Neuronal stem cell (in vitro differentiated cells): ENCODE measurements at regions not wholly inside any gene's neighbourhood (a gene's known extent, or its start where the extent isn't known, plus 50 kb on each side); places are given as distances from the start of the nearest gene placed in this dataset.
"Not testable (repeated sequence)": the region's sequence is repeated elsewhere in the genome, so short reads cannot be mapped to it uniquely, and the experiment has no call there.

Experiments
- DNase-seq: peaks from one replicate; pipeline ENCODE4 v3.0.0-alpha.2; 2013; ENCODE audit warnings: low spot score
- H2AFZ ChIP-seq: one replicate; pipeline ENCODE4 v1.6.1; 2013; ENCODE audit warnings: mild to moderate bottlenecking, low read length, inconsistent platforms
- H2AK5ac ChIP-seq: 2 replicates; pipeline ENCODE4 v1.6.1; 2013; ENCODE audit warnings: low read depth, mild to moderate bottlenecking, inconsistent platforms, low read length, moderate library complexity, mixed read lengths
- H2BK120ac ChIP-seq: 2 replicates; pipeline ENCODE4 v1.6.1; 2013; ENCODE audit warnings: low read depth, mild to moderate bottlenecking, inconsistent platforms, low read length, moderate library complexity, mixed read lengths
- H2BK12ac ChIP-seq: one replicate; pipeline ENCODE4 v1.6.1; 2013; ENCODE audit warnings: low read length, inconsistent platforms
- H2BK15ac ChIP-seq: 2 replicates; pipeline ENCODE4 v1.6.1; 2013; ENCODE audit warnings: mild to moderate bottlenecking, low read length, inconsistent platforms, mixed read lengths
- H2BK5ac ChIP-seq: one replicate; pipeline ENCODE4 v1.6.1; 2013; ENCODE audit warnings: inconsistent platforms, mild to moderate bottlenecking, low read length, moderate library complexity
- H3K14ac ChIP-seq: one replicate; pipeline ENCODE4 v1.6.1; 2013; ENCODE audit warnings: low read length, inconsistent platforms
- H3K18ac ChIP-seq: 2 replicates; pipeline ENCODE4 v1.6.1; 2013; ENCODE audit warnings: low read length, inconsistent platforms
- H3K23ac ChIP-seq: 2 replicates; pipeline ENCODE4 v1.6.1; 2013; ENCODE audit warnings: low read depth, mild to moderate bottlenecking, mixed read lengths, low read length, inconsistent platforms; ENCODE audit not compliant: poor library complexity
- H3K27ac ChIP-seq: replicated peaks from 3 replicates; pipeline ENCODE4 v1.5.1; 2013; ENCODE audit warnings: low read length, inconsistent platforms
- H3K27me3 ChIP-seq, 3 experiments: 2 replicates each; pipeline ENCODE4 v1.6.1; 2013; ENCODE audit warnings: low read length in 3 of 3, mild to moderate bottlenecking in 2 of 3, inconsistent platforms in 1 of 3, low read depth in 1 of 3, mixed read lengths in 1 of 3, moderate library complexity in 1 of 3; ENCODE audit not compliant: control insufficient read depth in 3 of 3, insufficient read depth in 3 of 3
- H3K36me3 ChIP-seq, 2 donors: replicated peaks in 1 of 2; 2 replicates each; pipeline ENCODE4 v1.6.1; 2013; ENCODE audit warnings: low read length in 2 of 2; ENCODE audit not compliant: control insufficient read depth in 2 of 2, insufficient read depth in 2 of 2
- H3K4ac ChIP-seq: 2 replicates; pipeline ENCODE4 v1.6.1; 2013; ENCODE audit warnings: inconsistent platforms, mild to moderate bottlenecking, low read length, moderate library complexity
- H3K4me1 ChIP-seq, 2 donors: 1 replicate in 1 of 2; 2 replicates in 1 of 2; pipeline ENCODE4 v1.6.1; 2013; ENCODE audit warnings: low read length in 2 of 2, low read depth in 1 of 2; ENCODE audit not compliant: control insufficient read depth in 2 of 2, insufficient read depth in 1 of 2
- H3K4me2 ChIP-seq: one replicate; pipeline ENCODE4 v1.6.1; 2013; ENCODE audit warnings: mild to moderate bottlenecking, low read length, inconsistent platforms; ENCODE audit not compliant: insufficient read depth, poor library complexity, severe bottlenecking
- H3K4me3 ChIP-seq, 2 donors: 2 replicates each; pipeline ENCODE4 v1.5.1; 2013; ENCODE audit warnings: low read length in 2 of 2, mild to moderate bottlenecking in 2 of 2, inconsistent platforms in 1 of 2, moderate library complexity in 1 of 2
- H3K79me1 ChIP-seq: one replicate; pipeline ENCODE4 v1.6.1; 2013; ENCODE audit warnings: low read depth, mild to moderate bottlenecking, inconsistent platforms, low read length, moderate library complexity
- H3K9ac ChIP-seq: one replicate; pipeline ENCODE4 v1.6.1; 2013; ENCODE audit warnings: mild to moderate bottlenecking, low read depth, low read length, inconsistent platforms; ENCODE audit not compliant: poor library complexity
- H3K9me3 ChIP-seq, 2 donors: replicated peaks in 1 of 2; 2 replicates each; pipeline versions ENCODE3 to v1.6.1; 2013; ENCODE audit warnings: low read length in 2 of 2, mild to moderate bottlenecking in 2 of 2, inconsistent platforms in 1 of 2, low read depth in 1 of 2, mixed read lengths in 1 of 2, moderate library complexity in 1 of 2; ENCODE audit not compliant: control insufficient read depth in 2 of 2, insufficient read depth in 1 of 2
- H4K8ac ChIP-seq: one replicate; pipeline ENCODE4 v1.6.1; 2013; ENCODE audit warnings: low read depth, mild to moderate bottlenecking, inconsistent platforms, low read length, moderate library complexity
- H4K91ac ChIP-seq: one replicate; pipeline ENCODE4 v1.6.1; 2013; ENCODE audit warnings: low read length, low read depth, mild to moderate bottlenecking, inconsistent platforms; ENCODE audit not compliant: poor library complexity
- WGBS, 2 donors: extraction: QIAGEN DNeasy Blood & Tissue Kit; methylation state at CpG; one replicate each; pipeline ENCODE4 v1.1.7; 2013; ENCODE audit warnings: missing lambda C conversion rate in 2 of 2, mixed read lengths in 1 of 2; ENCODE audit not compliant: insufficient read length in 2 of 2, insufficient replicate concordance in 1 of 2; ENCODE audit errors: extremely low coverage in 2 of 2; 5-methylcytosine and 5-hydroxymethylcytosine counted together

- H3K9ac ChIP-seq, H3K79me1 ChIP-seq, H3K9me3 ChIP-seq, H3K27me3 ChIP-seq, H3K4me2 ChIP-seq, H3K27ac ChIP-seq, H4K8ac ChIP-seq, H3K18ac ChIP-seq, H3K4me1 ChIP-seq, H4K91ac ChIP-seq, H2BK120ac ChIP-seq, H2AK5ac ChIP-seq, H2BK12ac ChIP-seq, H3K4ac ChIP-seq, H3K14ac ChIP-seq, H2AFZ ChIP-seq, H2BK5ac ChIP-seq, H3K4me3 ChIP-seq, H2BK15ac ChIP-seq, H3K36me3 ChIP-seq, H3K23ac ChIP-seq, DNase-seq: not testable (repeated sequence)
- WGBS, 2 donors, result no CpG with 5 or more reads among the region's 6 CpGs
These were observed 482.5 kb downstream of the SUCLG1 start for GRCh38 chr2:83976628-83977027.

GRCh38 chr2:83972128-83972527 is 487.0 kb downstream of the SUCLG1 start:
- WGBS, 2 donors, result no CpG with 5 or more reads among the region's 3 CpGs

GRCh38 chr2:83971547-83971946 is 487.5 kb downstream of the SUCLG1 start:
- no peaks in the 10 kb centered on the region for H3K4me1 ChIP-seq
- no peaks in the 10 kb centered on the region for H3K27me3 ChIP-seq
- H3K14ac ChIP-seq, result no peak overlapping the region
- no peaks in the 10 kb centered on the region for H3K9me3 ChIP-seq
- H3K4me2 ChIP-seq, result no peak overlapping the region
- no peak overlapping the region for H4K8ac ChIP-seq
- whole genome bisulfite sequencing, 2 donors, result no CpG with 5 or more reads among the region's 2 CpGs
- H3K9ac ChIP-seq, result no peak overlapping the region
- no peak overlapping the region for H4K91ac ChIP-seq
- H3K27ac ChIP-seq, result no peak overlapping the region
- H3K36me3 ChIP-seq, result no peaks in the 10 kb centered on the region
- H2AFZ ChIP-seq, result no peak overlapping the region
- H3K23ac ChIP-seq, result no peak overlapping the region
- no peaks in the 10 kb centered on the region for H3K79me1 ChIP-seq
- DNase-seq, result no peak
- no peak overlapping the region for H3K4ac ChIP-seq
- H2BK15ac ChIP-seq, result no peak overlapping the region
- no peak overlapping the region for H3K18ac ChIP-seq
- H2BK120ac ChIP-seq, result no peak overlapping the region
- H2BK5ac ChIP-seq, result no peak overlapping the region
- H3K4me3 ChIP-seq, result no peak overlapping the region
- H2AK5ac ChIP-seq, result no peak overlapping the region
- H2BK12ac ChIP-seq, result no peak overlapping the region

More at GRCh38 chr2:83972128-83972527, 487.0 kb downstream of the SUCLG1 start:
- no peaks in the 10 kb centered on the region for H3K9me3 ChIP-seq
- no peaks in the 10 kb centered on the region for H3K27me3 ChIP-seq
- H2BK12ac ChIP-seq, result no peak overlapping the region
- no peak overlapping the region for H2BK15ac ChIP-seq
- no peaks in the 10 kb centered on the region for H3K4me1 ChIP-seq
- H3K4me3 ChIP-seq, result no peak overlapping the region
- DNase-seq, result no peak
- H4K8ac ChIP-seq, result no peak overlapping the region
- no peaks in the 10 kb centered on the region for H3K79me1 ChIP-seq
- no peak overlapping the region for H2BK120ac ChIP-seq
- no peak overlapping the region for H3K18ac ChIP-seq
- no peak overlapping the region for H2AFZ ChIP-seq
- no peak overlapping the region for H3K4me2 ChIP-seq
- no peak overlapping the region for H3K4ac ChIP-seq
- no peak overlapping the region for H2BK5ac ChIP-seq
- H4K91ac ChIP-seq, result no peak overlapping the region
- no peak overlapping the region for H3K27ac ChIP-seq
- H3K9ac ChIP-seq, result no peak overlapping the region
- no peak overlapping the region for H3K23ac ChIP-seq
- H3K36me3 ChIP-seq, result no peaks in the 10 kb centered on the region
- no peak overlapping the region for H2AK5ac ChIP-seq
- no peak overlapping the region for H3K14ac ChIP-seq

GRCh38 chr2:83970217-83970929 is 488.7 kb downstream of the SUCLG1 start:
- Histone ChIP-seq H3K4ac (no peak overlapping the region), H3K18ac (no peak overlapping the region), H2BK12ac (no peak overlapping the region), H2BK5ac (no peak overlapping the region), H3K23ac (no peak overlapping the region), H2AK5ac (no peak overlapping the region), H3K27me3 (no peaks in the 10 kb centered on the region), H3K14ac (no peak overlapping the region), H3K36me3 (no peaks in the 10 kb centered on the region), H3K4me1 (no peaks in the 10 kb centered on the region), H3K9ac (no peak overlapping the region), H4K8ac (no peak overlapping the region), H3K27ac (no peak overlapping the region), H3K9me3 (no peaks in the 10 kb centered on the region), H2AFZ (no peak overlapping the region), H3K4me3 (no peak overlapping the region), H3K4me2 (no peak overlapping the region), H3K79me1 (no peaks in the 10 kb centered on the region), H4K91ac (no peak overlapping the region), H2BK120ac (no peak overlapping the region), H2BK15ac (no peak overlapping the region)
- DNase-seq, result no peak
- WGBS, 2 donors, result no CpG with 5 or more reads among the region's 4 CpGs
